Tibial nerve (tissue), 4 donors: ENCODE measurements at regions not wholly inside any gene's neighbourhood (a gene's known extent, or its start where the extent isn't known, plus 50 kb on each side); places are given as distances from the start of the nearest gene placed in this dataset.

Experiments
- DNase-seq, 2 donors: peaks; one replicate each; pipeline ENCODE4 v3.0.0-alpha.2; 2019; ENCODE audit warnings: low spot score in 2 of 2
- H3K27ac ChIP-seq, 4 donors: fragments of 200-600 bp; sonication (generic) in 3 of 4; one replicate each; pipeline ENCODE4 v1.5.1; 2017 to 2019; ENCODE audit warnings: mild to moderate bottlenecking in 1 of 4
- H3K27me3 ChIP-seq, 2 donors: fragments of 200-600 bp; sonication (generic) in 1 of 2; one replicate each; pipeline versions ENCODE4 v1.5.1 to v1.6.0; 2017 to 2019
- H3K36me3 ChIP-seq, 3 donors: fragments of 200-600 bp; sonication (generic); one replicate each; pipeline ENCODE4 v1.5.1; 2018 to 2019
- H3K4me1 ChIP-seq, 4 donors: fragments of 200-600 bp; sonication (generic) in 3 of 4; one replicate each; pipeline ENCODE4 v1.5.1; 2017 to 2019
- H3K4me3 ChIP-seq, 4 donors: fragments of 200-600 bp; sonication (generic) in 3 of 4; one replicate each; pipeline ENCODE4 v1.5.1; 2017 to 2019; ENCODE audit warnings: mild to moderate bottlenecking in 1 of 4, moderate library complexity in 1 of 4
- H3K9me3 ChIP-seq, 4 donors: fragments of 200-600 bp; sonication (generic) in 3 of 4; one replicate each; pipeline ENCODE4 v1.5.1; 2017 to 2019
- EP300 ChIP-seq, 2 donors: sonication (generic); formaldehyde crosslinking; IDR thresholded peaks; one replicate each; pipeline ENCODE4 v1.6.1; 2017; ENCODE audit warnings: antibody characterized with exemption in 2 of 2, mild to moderate bottlenecking in 1 of 2
- POLR2A ChIP-seq, 2 donors: fragments of 450-650 bp; IDR thresholded peaks; one replicate each; pipeline ENCODE4 v1.6.1; 2017; ENCODE audit warnings: antibody characterized with exemption in 2 of 2, mild to moderate bottlenecking in 2 of 2, moderate library complexity in 2 of 2
- WGBS, 2 donors: methylation state at CpG; one replicate each; pipeline ENCODE4 v1.1.5; 2018; 5-methylcytosine and 5-hydroxymethylcytosine counted together
- TF ChIP-seq, protein P1 (sequence below), 5 experiments: fragments of 200-600 bp in 3 of 5; fragments of 450-650 bp in 2 of 5; sonication (generic) in 3 of 5; IDR thresholded peaks; one replicate each; pipeline ENCODE4 v1.5.1; 2016 to 2019; ENCODE audit warnings: antibody characterized with exemption in 5 of 5, mild to moderate bottlenecking in 3 of 5, moderate library complexity in 2 of 5

GRCh38 chr18:10295751-10296150 lies 158.7 kb upstream of the APCDD1 start:
- Histone ChIP-seq H3K4me3 (no peak overlapping the region), H3K9me3 (no peaks in the 10 kb centered on the region), H3K4me1 (peaks cover 0 to 32% (median 5%) of the 10 kb centered on the region in 4 donors), H3K27me3 (no peaks in the 10 kb centered on the region), H3K36me3 (no peaks in the 10 kb centered on the region), H3K27ac (no peak overlapping the region)
- TF ChIP-seq POLR2A (IDR thresholded peaks at IDR 0.05): no peak
- no peak for TF ChIP-seq EP300 (IDR thresholded peaks at IDR 0.05)
- DNase-seq: no peak
- 84 to 86% methylated on average over 2 of the region's 2 CpGs for WGBS, 2 donors

GRCh38 chr18:10296491-10296890 lies 157.9 kb upstream of the APCDD1 start:
- H3K27ac ChIP-seq: no peak overlapping the region
- TF ChIP-seq, protein P1, sequence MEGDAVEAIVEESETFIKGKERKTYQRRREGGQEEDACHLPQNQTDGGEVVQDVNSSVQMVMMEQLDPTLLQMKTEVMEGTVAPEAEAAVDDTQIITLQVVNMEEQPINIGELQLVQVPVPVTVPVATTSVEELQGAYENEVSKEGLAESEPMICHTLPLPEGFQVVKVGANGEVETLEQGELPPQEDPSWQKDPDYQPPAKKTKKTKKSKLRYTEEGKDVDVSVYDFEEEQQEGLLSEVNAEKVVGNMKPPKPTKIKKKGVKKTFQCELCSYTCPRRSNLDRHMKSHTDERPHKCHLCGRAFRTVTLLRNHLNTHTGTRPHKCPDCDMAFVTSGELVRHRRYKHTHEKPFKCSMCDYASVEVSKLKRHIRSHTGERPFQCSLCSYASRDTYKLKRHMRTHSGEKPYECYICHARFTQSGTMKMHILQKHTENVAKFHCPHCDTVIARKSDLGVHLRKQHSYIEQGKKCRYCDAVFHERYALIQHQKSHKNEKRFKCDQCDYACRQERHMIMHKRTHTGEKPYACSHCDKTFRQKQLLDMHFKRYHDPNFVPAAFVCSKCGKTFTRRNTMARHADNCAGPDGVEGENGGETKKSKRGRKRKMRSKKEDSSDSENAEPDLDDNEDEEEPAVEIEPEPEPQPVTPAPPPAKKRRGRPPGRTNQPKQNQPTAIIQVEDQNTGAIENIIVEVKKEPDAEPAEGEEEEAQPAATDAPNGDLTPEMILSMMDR (IDR thresholded peaks at IDR 0.05): no peak
- TF ChIP-seq EP300 (IDR thresholded peaks at IDR 0.05) (no peak), POLR2A (IDR thresholded peaks at IDR 0.05) (no peak)
- no peaks in the 10 kb centered on the region for H3K9me3 ChIP-seq
- no peaks in the 10 kb centered on the region for H3K36me3 ChIP-seq
- H3K4me1 ChIP-seq: peaks cover 0 to 31% (median 5%) of the 10 kb centered on the region in 4 donors
- no peak overlapping the region for H3K4me3 ChIP-seq
- H3K27me3 ChIP-seq: no peaks in the 10 kb centered on the region
- no peak for DNase-seq
- 87 to 89% methylated on average over 12 of the region's 12 CpGs for WGBS, 2 donors

DNA sequence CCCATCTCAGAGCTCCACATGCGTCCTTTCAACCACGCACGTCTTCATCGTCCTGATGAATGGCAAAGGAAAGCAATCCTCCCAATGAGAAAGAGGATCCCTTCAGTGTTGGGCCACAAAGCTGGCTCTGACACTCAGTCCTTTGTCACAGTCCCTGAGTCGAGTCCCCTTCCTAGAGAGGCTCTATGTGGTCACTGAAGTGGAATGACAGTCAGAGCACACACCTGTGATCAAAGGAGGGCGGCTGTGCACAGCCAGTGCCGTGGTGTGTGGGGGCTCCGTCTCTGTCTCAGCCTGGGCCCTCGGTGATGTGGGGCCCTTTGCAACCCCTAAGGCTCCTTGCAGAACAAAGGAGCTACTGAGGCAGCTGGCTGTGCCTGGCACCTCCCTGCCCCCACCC lies 157.3 kb upstream of the APCDD1 start:
- TF ChIP-seq POLR2A (IDR thresholded peaks at IDR 0.05) (no peak), EP300 (IDR thresholded peaks at IDR 0.05) (no peak)
- TF ChIP-seq, protein P1 (IDR thresholded peaks at IDR 0.05): no peak
- no peak for DNase-seq
- WGBS, 2 donors: 75 to 81% methylated on average over 7 to 9 of the region's 9 CpGs

DNA sequence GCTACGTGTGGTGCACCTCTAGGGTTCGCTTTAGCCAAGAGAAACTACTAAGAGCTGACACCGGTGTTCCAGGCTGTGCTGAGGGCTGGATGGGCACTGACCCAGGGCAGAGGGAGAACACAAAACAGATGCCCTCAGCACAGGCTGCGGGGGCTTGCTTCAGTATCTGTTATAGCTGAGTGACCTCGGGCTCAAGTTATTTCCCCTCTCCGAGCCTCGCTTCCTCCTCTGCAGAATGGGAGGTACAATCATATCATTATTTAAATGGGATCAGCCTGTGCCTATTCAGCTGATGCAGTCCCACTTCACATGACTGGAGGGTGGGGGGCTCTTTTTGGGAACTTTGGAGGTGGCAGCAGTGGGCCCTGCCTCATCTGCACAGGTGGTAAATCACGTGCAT lies 156.1 kb upstream of the APCDD1 start:
- no peaks in the 10 kb centered on the region for H3K36me3 ChIP-seq
- H3K27me3 ChIP-seq: no peaks in the 10 kb centered on the region
- no peak for DNase-seq
- peaks cover 0 to 23% (median 3%) of the 10 kb centered on the region in 4 donors for H3K4me1 ChIP-seq
- no peak overlapping the region for H3K4me3 ChIP-seq
- WGBS, 2 donors: 70 to 75% methylated on average over 8 of the region's 8 CpGs
- TF ChIP-seq POLR2A (IDR thresholded peaks at IDR 0.05) (no peak), EP300 (IDR thresholded peaks at IDR 0.05) (no peak)
- TF ChIP-seq, protein P1 (IDR thresholded peaks at IDR 0.05): no peak
- H3K9me3 ChIP-seq: no peaks in the 10 kb centered on the region
- H3K27ac ChIP-seq: no peak overlapping the region

More for the DNA sequence above, 157.3 kb upstream of the APCDD1 start:
- H3K27me3 ChIP-seq: no peaks in the 10 kb centered on the region
- H3K36me3 ChIP-seq: no peaks in the 10 kb centered on the region
- H3K4me1 ChIP-seq: peaks cover 0 to 25% (median 3%) of the 10 kb centered on the region in 4 donors
- H3K9me3 ChIP-seq: no peaks in the 10 kb centered on the region
- H3K4me3 ChIP-seq: no peak overlapping the region
- no peak overlapping the region for H3K27ac ChIP-seq

DNA sequence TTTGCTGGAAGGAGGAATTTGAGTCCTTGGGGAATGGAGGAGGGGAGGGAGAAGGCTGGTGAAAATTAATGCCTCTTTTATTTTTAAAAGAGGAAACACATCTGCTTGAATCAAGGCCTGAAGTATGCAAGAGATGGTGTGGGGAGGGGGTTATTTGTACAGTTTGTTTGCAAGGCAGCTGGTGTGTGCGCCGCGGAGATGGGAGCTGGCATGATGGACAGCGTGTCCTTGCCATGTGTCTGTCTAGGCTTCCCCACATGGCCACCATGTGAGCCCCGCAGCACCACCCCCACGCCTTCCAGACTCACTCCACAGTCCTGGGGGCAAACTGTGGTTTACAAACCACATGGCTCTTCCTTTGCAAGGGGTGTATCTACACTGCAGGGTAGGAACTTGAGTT lies 154.8 kb upstream of the APCDD1 start:
- 50 to 60% methylated on average over 6 of the region's 6 CpGs for WGBS, 2 donors
- Histone ChIP-seq H3K4me1 (peaks cover 0 to 23% (median 3%) of the 10 kb centered on the region in 4 donors), H3K9me3 (no peaks in the 10 kb centered on the region), H3K36me3 (no peaks in the 10 kb centered on the region), H3K27ac (peak overlapping the region in 1 of 4 donors; percentile 33), H3K4me3 (no peak overlapping the region), H3K27me3 (no peaks in the 10 kb centered on the region)
- peak; percentile 8 to 21 for DNase-seq
- TF ChIP-seq, protein P1 (IDR thresholded peaks at IDR 0.05): no peak
- TF ChIP-seq POLR2A (IDR thresholded peaks at IDR 0.05) (no peak), EP300 (IDR thresholded peaks at IDR 0.05) (peak in 1 of 2 donors; percentile 8)

DNA sequence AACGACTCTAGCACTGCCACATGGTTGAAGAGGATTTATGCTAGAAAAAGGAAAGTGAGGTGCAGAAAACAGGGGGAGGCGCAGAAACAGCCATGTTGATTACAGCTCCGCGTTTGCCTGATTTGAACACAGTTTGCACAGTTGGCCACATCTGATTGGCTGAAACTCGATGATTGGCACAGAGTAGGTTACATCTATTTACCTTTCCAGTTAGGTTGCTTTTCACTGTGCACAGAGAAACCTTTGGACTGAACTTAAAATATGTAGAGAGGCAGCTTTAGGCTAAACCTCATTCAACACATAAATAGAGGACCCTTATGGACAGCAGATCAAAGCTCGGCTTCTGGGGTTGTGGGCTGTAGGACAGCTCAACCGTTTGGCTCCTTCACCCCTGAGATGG lies 153.7 kb upstream of the APCDD1 start:
- Histone ChIP-seq H3K4me1 (peaks cover 0 to 23% (median 3%) of the 10 kb centered on the region in 4 donors), H3K4me3 (no peak overlapping the region), H3K9me3 (no peaks in the 10 kb centered on the region), H3K27ac (no peak overlapping the region), H3K27me3 (no peaks in the 10 kb centered on the region), H3K36me3 (no peaks in the 10 kb centered on the region)
- no peak for DNase-seq
- TF ChIP-seq POLR2A (IDR thresholded peaks at IDR 0.05) (no peak), EP300 (IDR thresholded peaks at IDR 0.05) (no peak)
- TF ChIP-seq, protein P1 (IDR thresholded peaks at IDR 0.05): no peak
- 85 to 89% methylated on average over 7 of the region's 7 CpGs for WGBS, 2 donors
